Right lobe of liver (tissue), 4 donors: ENCODE measurements at regions not wholly inside any gene's neighbourhood (a gene's known extent, or its start where the extent isn't known, plus 50 kb on each side); places are given as distances from the start of the nearest gene placed in this dataset.

ENCODE experiments used
- CTCF ChIP-seq, 4 donors: fragments of 200-600 bp in 3 of 4; fragments of 450-650 bp in 1 of 4; IDR thresholded peaks; one replicate each; pipeline versions ENCODE4 v1.5.1 to v1.8.0; 2016 to 2022; ENCODE audit warnings: antibody characterized with exemption in 4 of 4, mild to moderate bottlenecking in 2 of 4
- POLR2A ChIP-seq: fragments of 450-650 bp; IDR thresholded peaks from one replicate; pipeline ENCODE4 v1.6.1; 2017; ENCODE audit warnings: antibody characterized with exemption, mild to moderate bottlenecking
- donor health status: DM: no; HTN: no; CAD: no.
- donor health status: DM: no; HTN: no; CAD: no.
- donor health status: DM: no; HTN: yes; CAD: no.

GRCh38 chr20:20895537-20895936, 183.1 kb upstream of the RALGAPA2 start:
- TF ChIP-seq CTCF (IDR thresholded peaks at IDR 0.05) (no peak), POLR2A (no peak)
